ENCODE measurements at regions not wholly inside any gene's neighbourhood (a gene's known extent, or its start where the extent isn't known, plus 50 kb on each side); places are given as distances from the start of the nearest gene placed in this dataset.

- no peak for DNase-seq
Observed at GRCh38 chr11:112543390-112543789, 282.7 kb upstream of the PLET1 start.

- DNase-seq, result no peak
Observed at GRCh38 chr11:112548641-112549040, 288.0 kb upstream of the PLET1 start.

- no peak for DNase-seq
Observed at GRCh38 chr11:112553205-112553731, 292.6 kb upstream of the PLET1 start.

- no peak for DNase-seq
Observed at GRCh38 chr11:112554586-112554985, 293.9 kb upstream of the PLET1 start.

GRCh38 chr11:112555491-112556364 is 295.1 kb upstream of the PLET1 start:
- DNase-seq, result no peak

- no peak for DNase-seq
Observed at GRCh38 chr11:112558691-112559090, 298.0 kb upstream of the PLET1 start.

- no peak for DNase-seq
Observed at GRCh38 chr11:112563808-112564207, 303.1 kb upstream of the PLET1 start.

GRCh38 chr11:112564228-112564955 is 303.7 kb upstream of the PLET1 start:
- DNase-seq, result no peak

GRCh38 chr11:112565551-112565950 is 304.9 kb upstream of the PLET1 start:
- no peak for DNase-seq

GRCh38 chr11:112566124-112566523 is 305.5 kb upstream of the PLET1 start:
- DNase-seq, result no peak

GRCh38 chr11:112570333-112570732 is 309.7 kb upstream of the PLET1 start:
- DNase-seq, result no peak

- DNase-seq, result no peak
Observed at GRCh38 chr11:112579282-112579681, 318.6 kb upstream of the PLET1 start.

GRCh38 chr11:112580864-112581263 is 320.2 kb upstream of the PLET1 start:
- DNase-seq, result no peak

- DNase-seq, result no peak
Observed at GRCh38 chr11:112581747-112582146, 321.1 kb upstream of the PLET1 start.

GRCh38 chr11:112582366-112582765 is 321.7 kb upstream of the PLET1 start:
- no peak for DNase-seq

GRCh38 chr11:112583261-112583893 is 322.7 kb upstream of the PLET1 start:
- no peak for DNase-seq

- peak; percentile 12 for DNase-seq
Observed at GRCh38 chr11:112584672-112585071, 324.0 kb upstream of the PLET1 start.

- no peak for DNase-seq
Observed at GRCh38 chr11:112587664-112588063, 327.0 kb upstream of the PLET1 start.

GRCh38 chr11:112588252-112588694 is 327.6 kb upstream of the PLET1 start:
- DNase-seq, result peak; percentile 67

- no peak for DNase-seq
Observed at GRCh38 chr11:112589155-112589554, 328.5 kb upstream of the PLET1 start.

GRCh38 chr11:112590764-112591163 is 330.1 kb upstream of the PLET1 start:
- DNase-seq, result no peak

GRCh38 chr11:112593440-112593839 is 332.8 kb upstream of the PLET1 start:
- no peak for DNase-seq

GRCh38 chr11:112596324-112596723 is 335.7 kb upstream of the PLET1 start:
- DNase-seq, result no peak
